Anterior cingulate cortex (tissue), 58 donors: ENCODE measurements at regions not wholly inside any gene's neighbourhood (a gene's known extent, or its start where the extent isn't known, plus 50 kb on each side); places are given as distances from the start of the nearest gene placed in this dataset.
A peak's percentile ranks its signal among the peaks of the same experiment; 100 is the strongest.

Source experiments
- DNase-seq, 58 donors: peaks; one replicate each; lab custom pipeline; 2025; lab: John Stamatoyannopoulos, UW

- DNase-seq, result no peak
These were observed 179.9 kb upstream of the C11orf87 start for GRCh38 chr11:109241988-109242536.

- DNase-seq, result no peak
These were observed 174.9 kb upstream of the C11orf87 start for GRCh38 chr11:109247071-109247470.

DNA sequence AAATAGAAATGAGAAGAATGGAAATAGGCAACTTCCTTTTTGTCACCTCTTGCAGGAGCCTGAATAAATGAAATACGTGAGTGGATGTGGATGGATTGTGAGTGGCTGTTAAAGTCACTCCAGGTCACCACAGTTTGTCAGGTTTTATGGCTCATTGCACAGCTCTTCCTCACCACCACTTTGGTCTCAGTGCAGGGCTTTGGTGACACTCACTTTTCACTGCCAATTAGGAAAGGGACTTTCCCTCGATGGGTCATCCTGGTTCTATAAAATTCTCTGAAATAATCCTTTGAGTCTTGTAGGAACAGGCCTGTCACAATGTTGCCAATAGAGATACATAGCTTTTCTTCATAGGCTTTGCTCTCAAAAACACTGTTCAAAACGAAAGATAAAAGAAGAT, 172.4 kb upstream of the C11orf87 start:
- DNase-seq, result no peak

- DNase-seq, result no peak
These were observed 170.8 kb upstream of the C11orf87 start for GRCh38 chr11:109251230-109251629.

GRCh38 chr11:109264128-109264527, 157.9 kb upstream of the C11orf87 start:
- no peak for DNase-seq

DNA sequence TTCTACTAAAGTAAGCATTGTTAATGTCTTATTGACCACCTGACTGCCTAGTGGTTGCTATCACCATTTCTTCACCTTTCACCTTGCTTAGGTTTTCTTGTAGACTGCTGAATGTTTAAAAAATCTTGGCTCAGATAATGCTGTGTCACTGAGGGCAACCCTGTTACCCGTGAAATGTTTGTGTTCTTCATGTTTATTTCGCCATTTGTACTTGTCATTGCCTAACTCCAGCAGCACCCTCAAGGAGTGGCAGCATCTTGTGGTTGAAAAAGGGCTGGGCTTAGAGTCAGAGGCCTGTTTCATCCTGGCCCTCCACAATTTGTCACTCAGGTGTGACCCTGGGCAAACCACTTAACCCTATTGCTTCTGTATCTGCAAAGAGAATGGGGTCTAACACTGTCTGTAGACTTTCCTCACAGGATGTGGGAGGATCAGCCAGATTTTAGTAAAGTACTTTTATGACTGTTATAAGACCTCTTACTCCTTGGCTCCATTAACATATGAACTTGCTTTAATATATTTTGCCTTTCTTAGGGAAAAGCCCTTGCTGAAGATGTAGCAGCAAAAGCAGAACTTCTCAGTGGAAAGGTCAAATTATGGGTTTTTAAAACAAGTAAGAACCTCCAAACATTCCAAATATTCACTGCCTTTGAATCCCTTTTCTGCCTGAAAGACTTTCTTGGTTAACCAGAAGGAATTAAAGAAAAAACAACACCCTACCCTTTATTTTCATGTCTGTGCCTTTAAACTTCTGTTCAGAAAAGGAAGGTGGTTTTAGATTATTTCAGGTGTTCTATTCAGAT, 154.5 kb upstream of the C11orf87 start:
- DNase-seq, result no peak

DNA sequence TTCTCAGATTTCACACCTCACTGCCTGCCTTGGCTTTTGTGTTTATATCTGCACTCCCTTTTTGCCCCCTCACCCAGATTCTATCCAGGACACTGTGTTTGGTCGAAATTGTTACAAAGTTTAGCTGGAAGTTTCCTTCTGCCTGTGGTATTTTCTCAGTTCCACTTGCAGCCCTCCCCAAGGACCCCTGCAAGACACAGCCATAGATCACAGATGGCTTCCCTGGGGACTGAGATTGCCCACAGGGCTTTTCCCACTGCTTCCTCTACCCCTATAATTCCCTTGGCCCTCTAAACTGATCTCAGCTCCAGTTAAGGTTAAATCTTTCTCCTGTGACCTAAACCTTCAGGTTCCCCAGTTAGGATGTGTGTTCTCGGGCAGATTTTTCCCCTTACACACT, 146.1 kb upstream of the C11orf87 start:
- no peak for DNase-seq

- no peak for DNase-seq
These were observed 136.5 kb upstream of the C11orf87 start for GRCh38 chr11:109285465-109285864.

- DNase-seq, result no peak
These were observed 130.4 kb upstream of the C11orf87 start for GRCh38 chr11:109291553-109291952.

DNA sequence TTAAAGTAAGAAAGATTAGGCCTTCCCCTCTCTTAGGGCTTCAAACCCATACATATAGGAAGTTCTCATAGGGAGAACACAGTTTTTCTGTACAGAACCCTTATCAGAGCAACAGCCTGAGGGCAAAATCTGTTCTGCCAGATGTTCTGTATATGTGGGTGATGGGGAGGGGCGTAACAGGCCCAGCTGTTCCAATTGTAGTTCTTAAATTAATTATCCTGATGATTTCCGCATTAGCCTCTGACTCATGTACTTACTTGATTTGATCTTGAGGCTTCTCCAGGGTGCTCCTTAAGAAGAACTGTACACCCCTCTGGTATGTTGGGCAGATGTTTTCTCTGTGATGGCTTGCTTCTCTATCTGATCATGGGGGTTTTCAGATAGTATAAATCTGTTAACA, 123.1 kb upstream of the C11orf87 start:
- no peak for DNase-seq

- DNase-seq, result no peak
These were observed 121.8 kb upstream of the C11orf87 start for GRCh38 chr11:109300211-109300610.

GRCh38 chr11:109302591-109303334, 119.2 kb upstream of the C11orf87 start:
- DNase-seq, result no peak

DNA sequence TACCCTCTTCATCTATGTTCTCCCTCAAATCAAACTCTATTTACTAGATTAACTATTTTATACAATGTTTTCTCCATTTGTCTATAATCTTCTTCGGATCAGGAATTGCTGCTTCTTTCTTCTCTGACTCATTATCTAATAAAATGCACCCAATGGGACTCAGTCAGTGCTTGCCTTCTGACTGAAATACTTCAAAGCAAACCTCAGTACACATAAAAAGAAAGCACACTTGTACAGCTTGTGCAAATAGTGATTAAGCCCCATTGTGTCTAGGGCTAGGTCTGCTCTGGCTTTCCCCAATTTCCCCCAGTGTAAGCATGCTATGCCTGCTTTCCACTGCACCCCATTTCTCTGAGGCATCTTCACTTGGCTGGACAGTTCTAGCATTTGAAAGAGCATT, 118.6 kb upstream of the C11orf87 start:
- no peak for DNase-seq

- no peak for DNase-seq
These were observed 117.8 kb upstream of the C11orf87 start for GRCh38 chr11:109304159-109304558.

DNA sequence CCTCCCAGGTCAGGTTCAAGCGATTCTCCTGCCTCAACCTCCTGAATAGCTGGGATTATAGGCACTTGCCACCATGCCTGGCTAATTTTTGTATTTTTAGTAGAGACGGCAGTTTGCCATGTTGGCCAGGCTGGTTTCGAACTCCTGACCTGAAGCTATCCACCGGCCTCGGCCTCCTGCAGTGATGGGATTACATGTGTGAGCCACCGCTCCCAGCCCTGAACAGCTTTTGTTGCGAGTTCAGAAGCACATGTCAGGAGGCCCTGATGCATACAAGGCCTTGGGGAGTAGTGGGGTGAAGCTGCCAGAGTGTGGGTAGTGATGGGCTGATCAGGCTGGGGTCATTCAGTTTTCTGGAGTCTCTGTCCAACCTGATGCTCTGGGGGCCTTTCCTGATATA, 117.0 kb upstream of the C11orf87 start:
- DNase-seq, result no peak

- no peak for DNase-seq
These were observed 115.7 kb upstream of the C11orf87 start for GRCh38 chr11:109306322-109306721.

DNA sequence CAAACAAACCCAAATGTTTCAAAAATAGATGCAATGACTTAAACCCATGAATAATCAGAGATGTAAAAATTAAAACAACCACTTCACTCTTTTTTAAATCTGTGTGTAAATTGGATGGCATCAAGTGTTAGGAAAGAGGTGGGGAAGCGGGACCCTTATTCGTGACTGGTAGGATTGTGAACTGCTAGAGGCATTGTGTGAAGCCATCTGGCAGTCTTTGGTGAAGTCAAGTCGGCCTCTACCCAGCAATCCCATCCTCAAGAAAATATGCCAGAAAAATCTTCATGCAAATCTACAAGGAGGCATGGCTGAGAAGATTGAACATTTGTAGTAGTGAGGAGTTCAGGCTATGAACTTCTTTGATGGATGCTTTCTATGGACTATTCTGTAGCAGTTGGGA, 114.6 kb upstream of the C11orf87 start:
- DNase-seq, result peak in 1 of 58 donors; percentile 1

DNA sequence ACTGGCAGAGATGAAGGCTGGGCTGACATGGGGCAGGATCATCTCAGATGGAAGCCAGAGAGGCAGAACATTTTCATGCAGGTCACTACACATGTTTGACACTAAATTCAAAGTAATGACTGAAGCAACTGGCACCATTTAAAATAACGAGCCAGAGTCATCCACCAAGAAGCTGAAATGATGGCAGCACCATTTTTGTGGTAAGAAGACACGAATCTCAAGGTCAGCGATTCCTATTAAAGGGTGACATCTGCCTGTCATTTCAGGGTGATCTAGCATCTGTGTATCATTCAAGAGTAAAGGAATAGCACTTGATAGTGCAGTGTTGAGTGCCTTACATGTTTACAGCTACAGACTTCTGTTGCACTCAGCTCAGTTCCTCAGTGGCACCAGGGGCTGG, 113.4 kb upstream of the C11orf87 start:
- no peak for DNase-seq

GRCh38 chr11:109309153-109309552, 112.8 kb upstream of the C11orf87 start:
- no peak for DNase-seq

GRCh38 chr11:109317726-109318125, 104.3 kb upstream of the C11orf87 start:
- no peak for DNase-seq

DNA sequence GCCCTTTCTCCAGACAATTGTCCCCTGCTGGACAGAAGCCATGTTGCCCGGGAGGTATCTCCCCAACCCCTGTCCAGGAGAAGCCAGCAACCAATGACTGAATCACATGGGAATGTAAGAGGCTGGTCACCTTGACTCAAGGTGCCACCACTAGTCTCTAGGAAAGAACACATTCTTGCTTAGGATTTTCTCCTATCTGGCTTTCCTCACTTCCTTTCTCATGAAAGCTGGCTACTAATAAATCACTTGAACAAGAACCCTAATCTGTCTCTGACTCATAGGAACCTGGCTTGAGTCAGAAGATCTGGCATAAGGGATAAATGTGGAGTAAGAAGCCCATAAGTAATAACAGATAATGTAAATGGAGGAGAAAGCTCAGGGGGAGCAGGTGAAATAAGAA, 101.4 kb upstream of the C11orf87 start:
- DNase-seq, result no peak

GRCh38 chr11:109326781-109327180, 95.2 kb upstream of the C11orf87 start:
- no peak for DNase-seq
